Uterus (tissue), 3 donors: ENCODE measurements at regions not wholly inside any gene's neighbourhood (a gene's known extent, or its start where the extent isn't known, plus 50 kb on each side); places are given as distances from the start of the nearest gene placed in this dataset.

Experiments
- DNase-seq, 2 donors: peaks; one replicate each; pipeline ENCODE4 v3.0.0-alpha.2; 2019 to 2020
- H3K27ac ChIP-seq, 2 donors: fragments of 200-600 bp; sonication (generic); 1 replicate in 1 of 2; 2 replicates in 1 of 2; pipeline ENCODE4 v1.5.1; 2016 to 2018
- H3K27me3 ChIP-seq, 2 donors: fragments of 200-600 bp; sonication (generic); one replicate each; pipeline ENCODE4 v1.5.1; 2018 to 2019; ENCODE audit warnings: control low read depth in 1 of 2
- H3K36me3 ChIP-seq, 2 donors: fragments of 200-600 bp; sonication (generic); one replicate each; pipeline ENCODE4 v1.5.1; 2019; ENCODE audit warnings: control low read depth in 1 of 2
- H3K4me1 ChIP-seq, 2 donors: fragments of 200-600 bp; sonication (generic); one replicate each; pipeline ENCODE4 v1.5.1; 2018 to 2019; ENCODE audit warnings: control low read depth in 1 of 2
- H3K4me3 ChIP-seq, 2 donors: fragments of 200-600 bp; sonication (generic); 1 replicate in 1 of 2; 2 replicates in 1 of 2; pipeline ENCODE4 v1.5.1; 2018 to 2019; ENCODE audit warnings: mild to moderate bottlenecking in 1 of 2
- H3K9me3 ChIP-seq, 2 donors: fragments of 200-600 bp; sonication (generic); one replicate each; pipeline ENCODE4 v1.5.1; 2019; ENCODE audit warnings: control low read depth in 1 of 2
- POLR2A ChIP-seq, 2 donors: fragments of 450-650 bp; IDR thresholded peaks; one replicate each; pipeline ENCODE4 v1.6.1; 2016; ENCODE audit warnings: antibody characterized with exemption in 2 of 2, mild to moderate bottlenecking in 1 of 2, moderate library complexity in 1 of 2
- intact Hi-C: fragments of 100-400 bp; cut with DNase I; formaldehyde crosslinking; loops from one replicate; pipeline ENCODE4 v1.15.1; 2023; ENCODE audit warnings: low total_unique reads
- TF ChIP-seq, protein P1 (sequence below), 4 experiments: fragments of 200-600 bp in 2 of 4; fragments of 450-650 bp in 2 of 4; sonication (generic) in 2 of 4; IDR thresholded peaks; one replicate each; pipeline ENCODE4 v1.5.1; 2016 to 2019; ENCODE audit warnings: antibody characterized with exemption in 4 of 4, mild to moderate bottlenecking in 2 of 4, moderate library complexity in 1 of 4
- donor health status: DM: yes; HTN: yes; CAD: no.

DNA sequence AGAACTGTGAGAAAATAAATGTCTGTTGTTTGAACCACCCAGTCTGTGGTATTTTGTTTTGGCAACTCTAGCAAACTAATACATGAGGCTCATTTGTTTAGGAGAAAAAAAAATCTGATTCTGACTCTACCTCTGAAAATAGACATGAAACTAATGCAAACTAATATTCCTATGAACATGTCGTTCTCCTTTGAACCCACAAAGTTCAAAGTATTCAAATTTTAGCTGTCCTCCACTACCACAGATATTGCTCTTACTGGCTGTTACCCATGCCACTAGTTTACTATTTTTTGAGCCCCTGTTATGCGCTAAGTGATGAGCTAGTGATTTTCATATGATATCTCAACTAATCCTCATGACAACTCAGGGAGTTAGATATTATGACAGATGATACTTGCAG is 58.8 kb upstream of the ZNF804B start:
- H3K4me1 ChIP-seq, result no peaks in the 10 kb centered on the region
- H3K9me3 ChIP-seq, result no peaks in the 10 kb centered on the region
- no peak overlapping the region for H3K4me3 ChIP-seq
- H3K27me3 ChIP-seq, result no peaks in the 10 kb centered on the region
- H3K36me3 ChIP-seq, result no peaks in the 10 kb centered on the region
- H3K27ac ChIP-seq, result no peak overlapping the region
- DNase-seq, result no peak
- intact Hi-C loops, result no loop called here
- TF ChIP-seq, protein P1, sequence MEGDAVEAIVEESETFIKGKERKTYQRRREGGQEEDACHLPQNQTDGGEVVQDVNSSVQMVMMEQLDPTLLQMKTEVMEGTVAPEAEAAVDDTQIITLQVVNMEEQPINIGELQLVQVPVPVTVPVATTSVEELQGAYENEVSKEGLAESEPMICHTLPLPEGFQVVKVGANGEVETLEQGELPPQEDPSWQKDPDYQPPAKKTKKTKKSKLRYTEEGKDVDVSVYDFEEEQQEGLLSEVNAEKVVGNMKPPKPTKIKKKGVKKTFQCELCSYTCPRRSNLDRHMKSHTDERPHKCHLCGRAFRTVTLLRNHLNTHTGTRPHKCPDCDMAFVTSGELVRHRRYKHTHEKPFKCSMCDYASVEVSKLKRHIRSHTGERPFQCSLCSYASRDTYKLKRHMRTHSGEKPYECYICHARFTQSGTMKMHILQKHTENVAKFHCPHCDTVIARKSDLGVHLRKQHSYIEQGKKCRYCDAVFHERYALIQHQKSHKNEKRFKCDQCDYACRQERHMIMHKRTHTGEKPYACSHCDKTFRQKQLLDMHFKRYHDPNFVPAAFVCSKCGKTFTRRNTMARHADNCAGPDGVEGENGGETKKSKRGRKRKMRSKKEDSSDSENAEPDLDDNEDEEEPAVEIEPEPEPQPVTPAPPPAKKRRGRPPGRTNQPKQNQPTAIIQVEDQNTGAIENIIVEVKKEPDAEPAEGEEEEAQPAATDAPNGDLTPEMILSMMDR (IDR thresholded peaks at IDR 0.05), result no peak
- TF ChIP-seq POLR2A (IDR thresholded peaks at IDR 0.05), result no peak

DNA sequence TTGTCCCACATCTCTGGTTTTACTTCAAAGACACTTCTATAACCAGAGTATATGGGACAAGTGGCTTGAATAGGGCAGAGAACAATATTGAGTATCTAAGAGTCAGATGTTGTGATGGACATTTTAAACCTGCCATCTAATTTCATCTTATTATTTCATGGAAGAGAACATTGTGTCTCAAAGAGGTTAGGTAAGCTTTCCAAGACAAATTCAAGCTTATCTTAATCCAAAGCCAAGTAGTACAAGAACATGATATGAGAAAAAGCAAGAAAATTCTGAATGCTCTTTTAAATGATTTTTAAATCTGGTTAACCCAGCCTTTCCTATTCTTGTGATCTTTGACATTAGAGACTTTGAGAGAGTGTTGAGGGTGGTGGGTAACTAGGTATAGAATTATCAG is 65.3 kb upstream of the ZNF804B start:
- TF ChIP-seq POLR2A (IDR thresholded peaks at IDR 0.05), result no peak
- TF ChIP-seq, protein P1 (IDR thresholded peaks at IDR 0.05), result no peak
- DNase-seq, result no peak
- Histone ChIP-seq H3K9me3 (no peaks in the 10 kb centered on the region), H3K4me1 (no peaks in the 10 kb centered on the region), H3K27me3 (no peaks in the 10 kb centered on the region), H3K4me3 (no peak overlapping the region), H3K27ac (no peak overlapping the region), H3K36me3 (no peaks in the 10 kb centered on the region)
- intact Hi-C loops, result no loop called here

DNA sequence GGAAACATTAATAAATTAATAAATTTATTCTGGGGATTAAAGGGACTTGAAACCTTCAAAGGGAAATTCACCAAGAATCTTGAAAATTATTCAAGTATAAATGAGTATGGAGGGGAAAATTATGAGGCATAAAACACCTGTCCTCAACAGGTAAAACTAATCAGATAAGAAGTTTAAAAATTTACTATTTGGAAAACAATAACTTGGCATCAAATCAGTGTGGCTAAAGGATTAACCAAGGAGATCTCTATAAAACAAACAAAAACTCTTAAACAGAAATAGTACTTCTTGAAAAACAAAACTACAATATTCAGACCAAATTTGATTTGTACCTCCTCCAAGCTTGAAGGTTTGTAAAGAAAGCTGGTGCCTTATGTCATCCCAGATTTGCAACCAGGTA is 66.4 kb upstream of the ZNF804B start:
- Histone ChIP-seq H3K27me3 (no peaks in the 10 kb centered on the region), H3K27ac (no peak overlapping the region), H3K9me3 (no peaks in the 10 kb centered on the region), H3K4me3 (no peak overlapping the region), H3K4me1 (no peaks in the 10 kb centered on the region), H3K36me3 (no peaks in the 10 kb centered on the region)
- intact Hi-C loops, result no loop called here
- DNase-seq, result no peak
- TF ChIP-seq POLR2A (IDR thresholded peaks at IDR 0.05), result no peak
- TF ChIP-seq, protein P1 (IDR thresholded peaks at IDR 0.05), result no peak

DNA sequence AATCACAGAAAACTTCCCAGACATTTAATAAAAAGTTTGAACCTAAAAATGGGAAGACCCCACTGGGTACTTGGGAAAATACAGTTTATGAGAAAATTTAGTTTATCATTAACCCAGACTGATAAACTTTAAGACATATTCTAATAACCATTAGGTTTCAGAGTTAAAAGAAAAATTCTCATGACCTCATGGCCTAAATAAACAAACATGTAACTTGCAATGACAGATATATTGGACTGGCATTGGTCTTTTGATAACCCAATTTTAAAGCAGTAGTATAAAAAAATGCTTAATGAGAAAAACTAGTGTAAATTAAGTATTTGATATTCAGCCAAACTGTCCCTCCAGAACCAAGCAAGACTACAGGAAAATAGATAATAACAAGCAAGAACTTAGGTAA is 67.0 kb upstream of the ZNF804B start:
- Histone ChIP-seq H3K27ac (no peak overlapping the region), H3K36me3 (no peaks in the 10 kb centered on the region), H3K27me3 (no peaks in the 10 kb centered on the region), H3K9me3 (no peaks in the 10 kb centered on the region), H3K4me3 (no peak overlapping the region), H3K4me1 (no peaks in the 10 kb centered on the region)
- TF ChIP-seq, protein P1 (IDR thresholded peaks at IDR 0.05), result no peak
- TF ChIP-seq POLR2A (IDR thresholded peaks at IDR 0.05), result no peak
- DNase-seq, result no peak
- intact Hi-C loops, result no loop called here

DNA sequence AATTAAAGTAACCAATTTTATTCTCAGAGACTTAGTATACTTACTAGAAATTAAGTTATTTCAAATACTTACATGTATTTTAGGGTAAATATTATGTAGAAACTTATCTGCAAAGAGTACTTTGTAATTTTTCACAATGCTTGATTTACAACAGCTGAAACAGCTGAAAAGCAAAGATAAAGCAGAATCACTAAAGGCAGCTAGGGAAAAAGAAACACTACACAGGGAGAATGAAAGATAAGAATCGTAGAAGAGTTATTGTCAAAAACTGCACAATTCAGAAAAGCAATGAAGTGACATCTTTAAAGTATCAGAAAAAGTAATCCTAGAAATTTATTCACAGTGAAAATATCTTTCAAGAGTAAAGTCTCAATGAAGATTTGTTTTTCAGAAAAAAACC is 69.7 kb upstream of the ZNF804B start:
- Histone ChIP-seq H3K9me3 (no peaks in the 10 kb centered on the region), H3K4me3 (no peak overlapping the region), H3K27ac (no peak overlapping the region), H3K36me3 (no peaks in the 10 kb centered on the region), H3K4me1 (no peaks in the 10 kb centered on the region), H3K27me3 (no peaks in the 10 kb centered on the region)
- no peak for TF ChIP-seq POLR2A (IDR thresholded peaks at IDR 0.05)
- TF ChIP-seq, protein P1 (IDR thresholded peaks at IDR 0.05), result no peak
- intact Hi-C loops, result no loop called here
- no peak for DNase-seq
